NCI-H524 treated with DMSO at 0.1 percent for 48 hours (cell line): ENCODE measurements at regions not wholly inside any gene's neighbourhood (a gene's known extent, or its start where the extent isn't known, plus 50 kb on each side); places are given as distances from the start of the nearest gene placed in this dataset.
A peak's percentile ranks its signal among the peaks of the same experiment; 100 is the strongest.
"Not testable (repeated sequence)": the region's sequence is repeated elsewhere in the genome, so short reads cannot be mapped to it uniquely, and the experiment has no call there.

ENCODE experiments used
- DNase-seq: peaks from one replicate; lab custom pipeline; 2025; lab: John Stamatoyannopoulos, UW

GRCh38 chr9:129435988-129436717, 184.7 kb downstream of the C9orf50 start:
- DNase-seq = no peak

- no peak for DNase-seq
These were observed 185.6 kb downstream of the C9orf50 start for GRCh38 chr9:129435291-129435690.

GRCh38 chr9:129434187-129434586, 186.7 kb downstream of the C9orf50 start:
- no peak for DNase-seq

- DNase-seq = no peak
These were observed 188.4 kb downstream of the C9orf50 start for GRCh38 chr9:129432297-129433154.

- DNase-seq = no peak
These were observed 189.8 kb downstream of the C9orf50 start for GRCh38 chr9:129430940-129431643.

- DNase-seq = no peak
These were observed 191.9 kb downstream of the C9orf50 start for GRCh38 chr9:129428864-129429577.

GRCh38 chr9:129427149-129427548, 193.8 kb downstream of the C9orf50 start:
- no peak for DNase-seq

- not testable (repeated sequence) for DNase-seq
These were observed 197.1 kb downstream of the C9orf50 start for GRCh38 chr9:129423755-129424154.

GRCh38 chr9:129423216-129423615, 197.7 kb downstream of the C9orf50 start:
- no peak for DNase-seq

GRCh38 chr9:129422843-129423192, 198.1 kb downstream of the C9orf50 start:
- no peak for DNase-seq

- DNase-seq = no peak
These were observed 198.7 kb downstream of the C9orf50 start for GRCh38 chr9:129422032-129422842.

GRCh38 chr9:129421371-129421770, 199.5 kb downstream of the C9orf50 start:
- no peak for DNase-seq

- no peak for DNase-seq
These were observed 200.2 kb downstream of the C9orf50 start for GRCh38 chr9:129420721-129421120.

- DNase-seq = no peak
These were observed 201.5 kb downstream of the C9orf50 start for GRCh38 chr9:129419382-129419899.

GRCh38 chr9:129418451-129418850, 202.4 kb downstream of the C9orf50 start:
- DNase-seq = no peak

GRCh38 chr9:129416821-129417539, 203.9 kb downstream of the C9orf50 start:
- peak; percentile 90 for DNase-seq

- DNase-seq = peak; percentile 83
These were observed 204.8 kb downstream of the C9orf50 start for GRCh38 chr9:129415942-129416651.

GRCh38 chr9:129414993-129415941, 205.6 kb downstream of the C9orf50 start:
- no peak for DNase-seq
